ENCODE measurements at regions not wholly inside any gene's neighbourhood (a gene's known extent, or its start where the extent isn't known, plus 50 kb on each side); places are given as distances from the start of the nearest gene placed in this dataset.

- no peak for TF ChIP-seq CTCF (IDR thresholded peaks at IDR 0.05; ENCODE audit: low read depth, low read length)
- no peak for DNase-seq (ENCODE audit: extremely low read depth, low read depth)
Measured at GRCh38 chr16:59047114-59047513, 313.0 kb upstream of the GOT2 start.

- TF ChIP-seq CTCF (IDR thresholded peaks at IDR 0.05; ENCODE audit: low read depth, low read length): no peak
- no peak for DNase-seq (ENCODE audit: extremely low read depth, low read depth)
Measured at GRCh38 chr16:59046335-59046734, 312.2 kb upstream of the GOT2 start.

GRCh38 chr16:59045501-59045900 is 311.4 kb upstream of the GOT2 start:
- no peak for TF ChIP-seq CTCF (IDR thresholded peaks at IDR 0.05; ENCODE audit: low read depth, low read length)
- DNase-seq (ENCODE audit: extremely low read depth, low read depth): no peak

- no peak for DNase-seq (ENCODE audit: extremely low read depth, low read depth)
- no peak for TF ChIP-seq CTCF (IDR thresholded peaks at IDR 0.05; ENCODE audit: low read depth, low read length)
Measured at GRCh38 chr16:59044616-59045015, 310.5 kb upstream of the GOT2 start.

GRCh38 chr16:59042301-59042700 is 308.2 kb upstream of the GOT2 start:
- DNase-seq (ENCODE audit: extremely low read depth, low read depth): no peak
- TF ChIP-seq CTCF (IDR thresholded peaks at IDR 0.05; ENCODE audit: low read depth, low read length): no peak

GRCh38 chr16:59039066-59039720 is 305.1 kb upstream of the GOT2 start:
- DNase-seq (ENCODE audit: extremely low read depth, low read depth): no peak
- no peak for TF ChIP-seq CTCF (IDR thresholded peaks at IDR 0.05; ENCODE audit: low read depth, low read length)

DNA sequence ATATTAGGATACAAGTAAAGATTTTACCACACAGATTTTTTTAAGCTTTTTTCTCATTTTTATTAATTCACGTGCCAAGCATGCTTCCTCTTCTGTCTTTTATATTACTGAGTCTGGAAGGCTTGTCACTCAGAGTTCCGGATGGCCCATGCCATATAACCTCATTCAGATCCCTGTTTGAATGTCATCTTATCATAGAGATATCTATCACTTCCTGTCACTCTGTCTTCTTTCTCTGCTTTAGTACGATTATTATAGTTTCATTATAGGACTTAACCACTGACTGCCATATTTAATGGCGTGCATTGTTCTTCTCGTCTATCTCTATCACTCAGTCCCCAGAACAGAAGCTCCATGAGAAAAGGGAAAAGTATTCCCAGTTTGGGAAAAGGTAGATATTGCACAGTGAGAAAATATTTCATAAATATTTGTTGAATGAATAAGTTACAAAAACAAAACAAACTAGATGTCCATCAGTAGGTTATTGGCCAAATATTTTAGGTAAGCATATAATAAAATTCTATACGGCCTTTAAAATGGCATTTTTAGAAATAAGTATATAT is 296.9 kb upstream of the GOT2 start:
- no peak for TF ChIP-seq CTCF (IDR thresholded peaks at IDR 0.05; ENCODE audit: low read depth, low read length)
- no peak for DNase-seq (ENCODE audit: extremely low read depth, low read depth)
